ENCODE measurements at regions not wholly inside any gene's neighbourhood (a gene's known extent, or its start where the extent isn't known, plus 50 kb on each side); places are given as distances from the start of the nearest gene placed in this dataset.

- H3K27me3 ChIP-seq (ENCODE audit: low read depth): no peaks in the 10 kb centered on the region
- no peak overlapping the region for H3K27ac ChIP-seq (replicated peaks)
- no peaks in the 10 kb centered on the region for H3K36me3 ChIP-seq
- no peak for DNase-seq
- intact Hi-C loops (cut with micrococcal nuclease): no loop called here
- no peak overlapping the region for H3K4me3 ChIP-seq
- no peaks in the 10 kb centered on the region for H3K4me1 ChIP-seq
- H3K9me3 ChIP-seq (replicated peaks): peaks cover 6% of the 10 kb centered on the region
- TF ChIP-seq CTCF (IDR thresholded peaks at IDR 0.05; ENCODE audit: borderline replicate concordance): no peak
These were observed 242.1 kb downstream of the GLI2 start for GRCh38 chr2:120977582-120978358.

GRCh38 chr2:120978359-120979050, 242.8 kb downstream of the GLI2 start:
- Histone ChIP-seq H3K36me3 (no peaks in the 10 kb centered on the region), H3K4me3 (no peak overlapping the region), H3K27ac (replicated peaks) (no peak overlapping the region), H3K27me3 (ENCODE audit: low read depth) (peaks cover 3% of the 10 kb centered on the region), H3K9me3 (replicated peaks) (peaks cover 6% of the 10 kb centered on the region), H3K4me1 (no peaks in the 10 kb centered on the region)
- intact Hi-C loops (cut with micrococcal nuclease): no loop called here
- DNase-seq: no peak
- no peak for TF ChIP-seq CTCF (IDR thresholded peaks at IDR 0.05; ENCODE audit: borderline replicate concordance)

- H3K27me3 ChIP-seq (ENCODE audit: low read depth): peaks cover 4% of the 10 kb centered on the region
- DNase-seq: no peak
- H3K27ac ChIP-seq (replicated peaks): no peak overlapping the region
- intact Hi-C loops (cut with micrococcal nuclease): no loop called here
- H3K9me3 ChIP-seq (replicated peaks): peaks cover 6% of the 10 kb centered on the region
- H3K36me3 ChIP-seq: no peaks in the 10 kb centered on the region
- no peaks in the 10 kb centered on the region for H3K4me1 ChIP-seq
- no peak overlapping the region for H3K4me3 ChIP-seq
- no peak for TF ChIP-seq CTCF (IDR thresholded peaks at IDR 0.05; ENCODE audit: borderline replicate concordance)
These were observed 243.7 kb downstream of the GLI2 start for GRCh38 chr2:120979398-120979797.

GRCh38 chr2:120979921-120980320, 244.3 kb downstream of the GLI2 start:
- intact Hi-C loops (cut with micrococcal nuclease): no loop called here
- DNase-seq: no peak
- Histone ChIP-seq H3K36me3 (no peaks in the 10 kb centered on the region), H3K4me1 (no peaks in the 10 kb centered on the region), H3K27ac (replicated peaks) (no peak overlapping the region), H3K9me3 (replicated peaks) (peaks cover 6% of the 10 kb centered on the region), H3K27me3 (ENCODE audit: low read depth) (peaks cover 7% of the 10 kb centered on the region), H3K4me3 (no peak overlapping the region)
- TF ChIP-seq CTCF (IDR thresholded peaks at IDR 0.05; ENCODE audit: borderline replicate concordance): no peak

- H3K27ac ChIP-seq (replicated peaks): no peak overlapping the region
- DNase-seq: no peak
- peaks cover 6% of the 10 kb centered on the region for H3K9me3 ChIP-seq (replicated peaks)
- intact Hi-C loops (cut with micrococcal nuclease): no loop called here
- H3K4me3 ChIP-seq: no peak overlapping the region
- H3K36me3 ChIP-seq: no peaks in the 10 kb centered on the region
- H3K27me3 ChIP-seq (ENCODE audit: low read depth): peaks cover 7% of the 10 kb centered on the region
- H3K4me1 ChIP-seq: no peaks in the 10 kb centered on the region
- TF ChIP-seq CTCF (IDR thresholded peaks at IDR 0.05; ENCODE audit: borderline replicate concordance): no peak
These were observed 245.8 kb downstream of the GLI2 start for GRCh38 chr2:120981443-120981842.

All from left ventricle myocardium inferior (tissue), 1 donor.